ENCODE measurements at regions not wholly inside any gene's neighbourhood (a gene's known extent, or its start where the extent isn't known, plus 50 kb on each side); places are given as distances from the start of the nearest gene placed in this dataset.

DNA sequence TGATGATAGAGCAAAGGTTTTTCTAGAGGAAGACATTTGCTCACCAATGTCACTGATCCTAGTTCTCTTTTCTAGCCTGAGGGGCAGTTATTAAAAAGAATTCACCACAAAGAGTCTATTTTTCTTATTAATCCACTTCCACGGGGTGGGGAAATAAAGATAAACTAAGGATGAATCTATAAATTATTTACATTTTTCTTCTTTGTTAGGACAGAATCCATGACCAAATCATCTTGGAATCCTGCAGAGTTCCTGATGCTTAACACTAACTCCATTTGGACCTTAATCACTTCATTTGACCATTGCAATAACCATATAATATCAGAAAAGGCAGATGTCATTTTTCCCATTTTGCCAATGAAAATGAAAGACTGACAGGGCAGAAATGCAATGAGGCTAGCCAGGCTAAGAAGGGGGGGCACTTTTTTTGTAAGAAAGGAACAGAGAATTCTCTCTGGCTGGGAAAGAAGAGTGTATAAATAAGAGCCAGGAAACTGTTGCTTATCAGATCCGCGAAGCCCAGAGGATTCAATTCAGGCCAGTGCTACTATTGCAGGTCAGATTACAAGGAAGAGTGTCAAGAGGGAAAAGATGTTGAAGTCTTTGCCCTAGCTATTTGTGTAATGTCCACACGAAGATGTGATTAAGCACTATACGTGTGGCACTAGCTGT is 433.2 kb downstream of the TNS3 start:
- Histone ChIP-seq H3K4me2 (ENCODE audit: insufficient read depth, low read length) (no peak overlapping the region), H3K36me3 (ENCODE audit: insufficient read depth, low read length) (no peaks in the 10 kb centered on the region), H3K27ac (ENCODE audit: low read depth, low read length) (no peak overlapping the region), H3K27me3 (ENCODE audit: insufficient read depth, low read length) (no peaks in the 10 kb centered on the region), H2AFZ (ENCODE audit: low read length) (no peak overlapping the region), H4K20me1 (ENCODE audit: insufficient read depth, low read length) (no peaks in the 10 kb centered on the region), H3K4me1 (ENCODE audit: insufficient read depth, low read length) (peaks cover 28% of the 10 kb centered on the region), H3K4me3 (ENCODE audit: insufficient read depth, low read length) (no peak overlapping the region), H3K9me3 (ENCODE audit: low read depth, low read length) (peaks cover 3% of the 10 kb centered on the region), H3K79me2 (ENCODE audit: insufficient read depth, low read length) (no peaks in the 10 kb centered on the region)
- TF ChIP-seq, protein P1, sequence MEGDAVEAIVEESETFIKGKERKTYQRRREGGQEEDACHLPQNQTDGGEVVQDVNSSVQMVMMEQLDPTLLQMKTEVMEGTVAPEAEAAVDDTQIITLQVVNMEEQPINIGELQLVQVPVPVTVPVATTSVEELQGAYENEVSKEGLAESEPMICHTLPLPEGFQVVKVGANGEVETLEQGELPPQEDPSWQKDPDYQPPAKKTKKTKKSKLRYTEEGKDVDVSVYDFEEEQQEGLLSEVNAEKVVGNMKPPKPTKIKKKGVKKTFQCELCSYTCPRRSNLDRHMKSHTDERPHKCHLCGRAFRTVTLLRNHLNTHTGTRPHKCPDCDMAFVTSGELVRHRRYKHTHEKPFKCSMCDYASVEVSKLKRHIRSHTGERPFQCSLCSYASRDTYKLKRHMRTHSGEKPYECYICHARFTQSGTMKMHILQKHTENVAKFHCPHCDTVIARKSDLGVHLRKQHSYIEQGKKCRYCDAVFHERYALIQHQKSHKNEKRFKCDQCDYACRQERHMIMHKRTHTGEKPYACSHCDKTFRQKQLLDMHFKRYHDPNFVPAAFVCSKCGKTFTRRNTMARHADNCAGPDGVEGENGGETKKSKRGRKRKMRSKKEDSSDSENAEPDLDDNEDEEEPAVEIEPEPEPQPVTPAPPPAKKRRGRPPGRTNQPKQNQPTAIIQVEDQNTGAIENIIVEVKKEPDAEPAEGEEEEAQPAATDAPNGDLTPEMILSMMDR (IDR thresholded peaks at IDR 0.05; ENCODE audit: extremely low read depth, low read depth, low read length): no peak
- DNase-seq (ENCODE audit: insufficient read length, low spot score, missing footprints): no peak

DNA sequence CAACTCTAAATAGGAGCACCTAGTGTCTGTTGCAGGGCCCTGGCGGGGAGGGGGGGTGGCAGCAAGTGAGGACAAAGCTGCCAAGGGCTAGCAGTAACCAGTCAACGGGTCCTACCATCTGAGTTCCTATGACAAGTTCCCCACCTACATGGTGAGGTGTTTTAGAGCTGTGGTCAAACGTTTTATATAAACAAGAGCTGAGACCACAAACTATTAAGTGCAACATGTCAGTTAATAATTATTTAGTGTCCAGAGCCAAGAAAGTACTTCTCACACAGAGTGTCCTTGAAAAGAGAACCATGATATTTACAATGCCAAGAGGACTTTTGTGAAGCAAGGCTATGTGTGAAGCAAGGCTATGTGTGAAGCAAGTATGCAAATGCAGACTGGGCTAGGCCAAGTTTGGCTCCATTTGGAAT is 434.7 kb downstream of the TNS3 start:
- Histone ChIP-seq H3K4me3 (ENCODE audit: insufficient read depth, low read length) (no peak overlapping the region), H3K4me1 (ENCODE audit: insufficient read depth, low read length) (peaks cover 24% of the 10 kb centered on the region), H3K4me2 (ENCODE audit: insufficient read depth, low read length) (no peak overlapping the region), H3K9me3 (ENCODE audit: low read depth, low read length) (peaks cover 3% of the 10 kb centered on the region), H2AFZ (ENCODE audit: low read length) (no peak overlapping the region), H3K27me3 (ENCODE audit: insufficient read depth, low read length) (no peaks in the 10 kb centered on the region), H3K27ac (ENCODE audit: low read depth, low read length) (no peak overlapping the region), H4K20me1 (ENCODE audit: insufficient read depth, low read length) (no peaks in the 10 kb centered on the region), H3K36me3 (ENCODE audit: insufficient read depth, low read length) (no peaks in the 10 kb centered on the region), H3K79me2 (ENCODE audit: insufficient read depth, low read length) (no peaks in the 10 kb centered on the region)
- no peak for DNase-seq (ENCODE audit: insufficient read length, low spot score, missing footprints)
- TF ChIP-seq, protein P1 (IDR thresholded peaks at IDR 0.05; ENCODE audit: extremely low read depth, low read depth, low read length): no peak

DNA sequence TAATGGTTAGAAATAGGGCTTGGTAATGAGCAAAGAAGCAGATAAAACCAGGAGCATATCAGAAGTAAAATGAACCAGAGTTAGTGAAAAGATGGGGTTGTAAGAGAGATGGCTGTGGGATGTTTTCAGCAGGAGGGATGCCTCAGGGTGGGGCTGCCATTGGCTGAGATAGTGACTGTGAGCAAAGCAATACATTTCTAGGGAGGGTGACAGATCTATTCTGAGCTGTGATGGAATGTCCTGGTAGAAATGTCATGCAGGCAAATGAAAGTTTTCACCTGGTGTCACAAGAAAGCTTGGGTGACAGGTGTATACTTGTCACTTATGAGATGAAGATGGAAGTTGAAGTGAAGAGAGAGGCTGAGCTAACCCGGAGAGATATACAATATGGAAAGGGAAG is 435.9 kb downstream of the TNS3 start:
- Histone ChIP-seq H3K9me3 (ENCODE audit: low read depth, low read length) (peaks cover 3% of the 10 kb centered on the region), H2AFZ (ENCODE audit: low read length) (no peak overlapping the region), H3K4me3 (ENCODE audit: insufficient read depth, low read length) (no peak overlapping the region), H3K4me1 (ENCODE audit: insufficient read depth, low read length) (peaks cover 24% of the 10 kb centered on the region), H3K27me3 (ENCODE audit: insufficient read depth, low read length) (no peaks in the 10 kb centered on the region), H3K4me2 (ENCODE audit: insufficient read depth, low read length) (no peak overlapping the region), H3K27ac (ENCODE audit: low read depth, low read length) (no peak overlapping the region), H3K79me2 (ENCODE audit: insufficient read depth, low read length) (no peaks in the 10 kb centered on the region), H3K36me3 (ENCODE audit: insufficient read depth, low read length) (no peaks in the 10 kb centered on the region), H4K20me1 (ENCODE audit: insufficient read depth, low read length) (no peaks in the 10 kb centered on the region)
- DNase-seq (ENCODE audit: insufficient read length, low spot score, missing footprints): no peak
- TF ChIP-seq, protein P1 (IDR thresholded peaks at IDR 0.05; ENCODE audit: extremely low read depth, low read depth, low read length): no peak

DNA sequence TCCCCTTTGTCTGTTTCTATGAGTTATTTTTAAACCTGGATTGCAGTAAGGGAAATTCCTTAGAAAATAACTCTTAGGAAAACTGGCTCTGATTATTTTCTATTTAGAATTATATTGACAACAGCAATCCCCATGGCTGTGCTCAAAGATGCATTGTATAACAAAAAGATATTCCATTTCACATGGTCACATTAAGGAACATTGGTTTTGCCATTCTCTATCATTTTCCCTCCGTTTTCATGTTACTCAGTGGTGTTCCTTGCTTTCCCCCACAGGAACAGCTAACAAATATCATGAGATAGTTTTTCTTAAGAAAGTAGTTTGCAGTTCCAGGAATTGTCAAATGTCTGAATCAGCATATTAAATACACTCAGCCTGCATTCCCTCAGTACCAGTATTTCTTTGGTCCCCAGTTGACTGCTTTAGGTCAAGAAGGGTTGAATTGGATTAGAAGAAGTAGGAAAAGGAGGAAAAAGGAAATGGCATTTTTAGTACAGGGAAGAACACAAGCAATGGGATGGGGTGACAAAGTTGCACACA is 436.7 kb downstream of the TNS3 start:
- H3K27me3 ChIP-seq (ENCODE audit: insufficient read depth, low read length): no peaks in the 10 kb centered on the region
- H3K79me2 ChIP-seq (ENCODE audit: insufficient read depth, low read length): no peaks in the 10 kb centered on the region
- H3K9me3 ChIP-seq (ENCODE audit: low read depth, low read length): no peaks in the 10 kb centered on the region
- no peaks in the 10 kb centered on the region for H4K20me1 ChIP-seq (ENCODE audit: insufficient read depth, low read length)
- no peak overlapping the region for H3K4me3 ChIP-seq (ENCODE audit: insufficient read depth, low read length)
- H3K36me3 ChIP-seq (ENCODE audit: insufficient read depth, low read length): no peaks in the 10 kb centered on the region
- no peak overlapping the region for H3K27ac ChIP-seq (ENCODE audit: low read depth, low read length)
- no peak for DNase-seq (ENCODE audit: insufficient read length, low spot score, missing footprints)
- H3K4me1 ChIP-seq (ENCODE audit: insufficient read depth, low read length): peaks cover 24% of the 10 kb centered on the region
- H3K4me2 ChIP-seq (ENCODE audit: insufficient read depth, low read length): no peak overlapping the region
- no peak overlapping the region for H2AFZ ChIP-seq (ENCODE audit: low read length)
- TF ChIP-seq, protein P1 (IDR thresholded peaks at IDR 0.05; ENCODE audit: extremely low read depth, low read depth, low read length): no peak

All from osteoblast (primary cell).